Superior temporal gyrus (tissue), 1 donor: ENCODE measurements at regions not wholly inside any gene's neighbourhood (a gene's known extent, or its start where the extent isn't known, plus 50 kb on each side); places are given as distances from the start of the nearest gene placed in this dataset.
A peak's percentile ranks its signal among the peaks of the same experiment; 100 is the strongest.
"Not testable (repeated sequence)": the region's sequence is repeated elsewhere in the genome, so short reads cannot be mapped to it uniquely, and the experiment has no call there.

Experiments
- DNase-seq: peaks from one replicate; pipeline ENCODE4 v3.0.0-alpha.2; 2016; ENCODE audit errors: extremely low spot score

GRCh38 chr7:114181280-114181679 is 233.3 kb upstream of the FOXP2 start:
- DNase-seq: no peak

GRCh38 chr7:114180556-114181266 is 233.9 kb upstream of the FOXP2 start:
- no peak for DNase-seq

- DNase-seq: no peak
These were observed 239.5 kb upstream of the FOXP2 start for GRCh38 chr7:114175125-114175524.

DNA sequence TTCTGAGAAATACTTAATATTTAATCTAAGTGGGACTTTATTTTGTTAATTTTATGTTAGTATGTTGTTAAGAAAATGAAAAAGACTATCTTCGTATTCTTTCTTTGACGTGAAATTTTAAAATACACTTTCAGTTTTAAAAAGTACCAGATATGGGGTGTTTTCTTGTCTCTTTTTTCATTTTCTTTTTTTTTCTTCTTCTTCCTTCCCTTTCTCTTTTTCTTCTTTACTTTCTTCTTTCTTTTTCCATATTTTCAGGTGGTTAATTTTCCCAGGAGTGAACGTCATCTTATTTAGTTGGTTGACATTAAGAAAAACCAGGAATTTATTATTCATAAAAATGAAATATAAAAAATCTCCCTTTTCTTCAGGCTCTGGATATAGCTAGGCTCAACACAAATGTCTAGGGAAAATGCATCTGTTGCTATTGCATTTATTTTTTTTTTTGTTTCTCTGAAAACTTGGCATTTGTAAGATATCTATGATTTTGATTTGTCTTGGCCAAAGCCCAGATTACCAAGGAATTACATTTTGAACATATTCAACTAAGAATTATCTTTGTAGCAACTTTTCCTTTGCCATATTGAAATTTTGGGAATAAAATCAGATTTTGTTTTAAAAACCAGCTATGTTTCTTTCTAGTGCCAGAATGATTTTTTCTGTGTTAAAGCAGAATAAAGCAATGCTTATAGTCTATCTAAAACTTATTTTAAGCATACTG is 241.3 kb upstream of the FOXP2 start:
- no peak for DNase-seq

DNA sequence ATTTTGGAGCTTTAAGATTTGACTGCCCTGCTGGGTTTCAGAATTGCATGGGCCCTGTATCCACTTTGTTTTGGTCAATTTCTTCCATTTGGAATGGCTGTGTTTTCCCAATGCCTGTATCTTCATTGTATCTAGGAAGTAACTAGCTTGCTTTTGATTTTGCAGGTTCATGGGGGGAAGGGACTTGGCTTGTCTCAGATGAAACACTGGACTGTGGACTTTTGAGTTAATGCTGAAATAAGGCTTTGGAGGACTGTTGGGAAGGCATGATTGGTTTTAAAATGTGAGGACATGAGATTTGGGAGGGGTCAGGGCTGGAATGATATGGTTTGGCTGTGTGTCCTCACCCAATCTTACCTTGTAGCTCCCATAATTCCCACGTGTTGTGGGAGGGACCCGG is 245.2 kb upstream of the FOXP2 start:
- not testable (repeated sequence) for DNase-seq

GRCh38 chr7:114160925-114161324 is 242.1 kb upstream of the PPP1R3A start:
- peak; percentile 38 for DNase-seq

GRCh38 chr7:114158854-114159253 is 240.0 kb upstream of the PPP1R3A start:
- DNase-seq: no peak

- no peak for DNase-seq
These were observed 239.5 kb upstream of the PPP1R3A start for GRCh38 chr7:114158275-114158674.

DNA sequence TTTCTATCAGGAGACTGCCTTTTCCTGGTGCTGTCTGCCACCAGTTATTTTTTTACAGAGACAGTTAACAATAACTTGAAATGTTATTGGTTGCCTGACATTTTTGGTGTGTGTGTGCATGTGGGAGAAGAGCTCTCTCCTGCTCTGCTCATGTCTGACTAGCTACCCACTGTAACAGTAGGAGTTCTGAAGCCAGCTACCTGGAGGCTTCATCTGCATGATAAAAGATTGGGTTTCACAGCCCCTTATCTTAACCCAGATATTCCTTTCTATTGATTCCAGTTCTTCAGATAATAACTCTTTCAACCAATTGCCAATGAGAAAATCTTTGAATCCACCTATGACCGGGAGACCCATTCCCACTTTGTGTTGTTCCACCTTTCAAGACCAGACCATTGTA is 237.4 kb upstream of the PPP1R3A start:
- no peak for DNase-seq

DNA sequence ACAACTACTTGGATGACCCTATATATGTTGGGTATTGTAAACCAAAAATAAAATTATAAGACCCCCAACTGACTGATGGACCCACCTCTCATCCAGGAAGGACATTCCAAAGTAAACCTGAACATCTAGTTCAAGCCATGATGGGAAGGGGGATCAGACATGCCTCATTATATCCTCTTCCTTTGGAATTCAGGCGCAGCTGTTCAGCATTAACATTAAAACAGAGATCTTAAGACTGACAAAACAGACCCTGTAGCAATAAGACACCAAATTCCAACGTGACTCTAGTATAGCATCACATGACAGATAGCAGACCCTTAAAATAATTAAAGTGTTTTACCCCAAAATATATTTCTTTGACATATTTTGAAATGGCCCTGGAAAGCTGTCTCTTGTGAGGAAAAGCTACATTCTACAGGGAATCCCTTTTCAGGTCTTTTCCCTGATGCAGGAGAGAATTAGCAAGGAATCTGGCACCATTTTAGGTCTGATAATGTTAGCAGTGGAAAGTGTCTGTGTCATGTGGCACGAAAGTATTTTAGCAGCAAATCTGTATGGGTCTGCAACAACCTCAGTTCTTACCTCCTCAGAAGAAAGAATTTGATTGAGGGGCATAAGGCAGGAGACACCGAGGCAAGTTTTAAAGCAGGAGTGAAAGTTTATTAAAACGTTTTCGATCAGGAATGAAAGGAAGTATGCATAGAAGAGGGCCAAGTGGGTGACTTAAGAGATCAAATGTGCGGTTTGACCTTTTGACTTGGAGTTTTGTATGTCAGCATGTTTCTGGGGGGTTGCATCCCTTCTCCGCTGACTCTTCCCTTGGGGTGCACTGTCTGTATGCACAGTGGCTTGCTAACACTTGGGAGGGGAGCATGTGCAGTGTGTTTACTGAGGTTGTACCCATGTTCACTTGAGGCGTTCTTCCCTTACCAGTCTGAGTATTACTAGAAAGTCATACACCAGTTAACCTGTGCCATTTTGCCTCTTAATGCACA is 236.6 kb upstream of the PPP1R3A start:
- no peak for DNase-seq

DNA sequence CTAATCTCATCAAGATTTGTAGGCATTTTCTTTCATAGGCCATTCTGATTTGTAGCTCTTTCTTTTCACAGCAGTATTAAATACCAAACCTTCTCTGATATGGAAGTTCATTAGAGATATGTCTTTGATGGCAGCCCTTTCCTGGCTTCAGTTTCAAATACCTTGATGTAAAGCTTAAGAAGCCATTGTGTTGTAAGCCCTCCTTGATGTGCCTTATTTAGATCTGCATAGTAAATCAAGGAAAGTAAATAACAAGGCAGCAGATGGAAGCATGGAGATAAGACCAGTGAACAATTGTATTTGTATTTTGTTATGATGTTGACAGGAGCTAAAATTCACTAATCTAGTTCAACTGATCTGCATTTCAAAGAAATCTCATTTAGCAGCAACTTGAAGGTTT is 234.9 kb upstream of the PPP1R3A start:
- no peak for DNase-seq

DNA sequence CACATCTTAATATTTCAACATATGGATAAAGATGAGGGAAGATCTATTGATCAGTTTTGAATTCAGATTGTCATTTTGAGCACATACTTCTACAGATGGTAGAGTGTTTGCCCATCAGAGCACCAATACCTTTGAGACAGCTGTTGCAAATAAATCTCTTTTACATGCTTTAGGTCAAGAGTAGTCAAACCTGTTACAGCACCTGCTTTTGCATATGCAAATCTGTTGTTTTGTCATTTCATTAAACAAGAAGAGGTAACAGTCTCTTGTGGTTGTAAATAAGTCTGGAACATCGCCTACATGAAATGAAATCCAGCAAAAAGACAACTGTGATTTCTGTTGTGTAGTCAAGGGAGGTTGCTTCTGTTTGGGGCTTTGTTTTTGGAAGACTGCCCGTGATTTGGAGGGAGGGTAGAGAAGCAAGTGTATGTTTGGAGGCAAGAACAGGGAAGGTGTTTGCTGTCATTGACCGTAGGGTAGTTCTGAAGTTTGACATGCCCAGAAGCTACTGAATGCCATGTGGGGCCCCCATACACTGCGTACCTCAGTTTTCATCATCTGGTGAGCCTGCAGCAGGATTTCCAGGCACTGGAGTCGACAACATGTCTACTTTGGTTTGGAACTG is 233.6 kb upstream of the PPP1R3A start:
- no peak for DNase-seq

DNA sequence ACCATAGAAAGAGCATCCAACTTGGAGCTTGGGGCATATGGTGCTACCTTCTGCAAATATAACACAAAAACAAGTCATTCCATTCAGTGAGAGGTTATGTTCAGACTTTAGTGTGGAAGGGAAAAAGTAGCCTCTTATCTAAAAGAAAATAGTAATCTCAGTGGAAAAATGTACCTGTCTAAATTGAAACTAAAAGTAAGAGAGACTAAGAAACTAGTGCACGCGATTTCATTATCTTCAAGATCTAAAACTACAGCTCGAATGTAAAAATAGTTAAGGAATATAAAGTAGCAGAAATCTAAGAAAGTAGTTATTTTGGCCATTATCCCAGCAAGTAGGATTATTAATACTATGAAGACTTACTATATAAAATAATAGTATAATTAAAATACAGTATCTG is 233.0 kb upstream of the PPP1R3A start:
- no peak for DNase-seq

GRCh38 chr7:114150689-114151088 is 231.9 kb upstream of the PPP1R3A start:
- no peak for DNase-seq

GRCh38 chr7:114148779-114149178 is 230.0 kb upstream of the PPP1R3A start:
- DNase-seq: no peak

DNA sequence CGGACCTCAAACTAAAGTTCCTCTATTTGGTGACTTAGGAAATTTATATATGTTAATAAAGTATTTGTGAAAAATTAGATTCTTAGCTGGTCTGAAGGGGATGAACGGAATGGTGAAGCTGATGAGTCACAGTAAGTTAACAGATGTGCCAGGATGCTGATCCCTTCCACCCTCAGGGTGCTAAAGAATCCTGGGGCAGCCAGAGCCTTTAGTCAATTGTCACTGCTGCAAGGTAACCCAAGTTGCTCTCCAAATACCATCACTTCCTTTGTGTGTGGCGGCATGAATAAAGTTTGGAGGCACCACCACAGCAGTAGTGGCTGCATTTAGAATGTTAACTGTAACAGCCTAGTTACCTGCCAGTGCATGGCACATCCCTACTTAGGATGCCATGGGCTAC is 222.6 kb upstream of the PPP1R3A start:
- no peak for DNase-seq

- DNase-seq: no peak
These were observed 221.8 kb upstream of the PPP1R3A start for GRCh38 chr7:114140561-114140960.

- not testable (repeated sequence) for DNase-seq
These were observed 220.9 kb upstream of the PPP1R3A start for GRCh38 chr7:114139690-114140089.

- DNase-seq: no peak
These were observed 219.8 kb upstream of the PPP1R3A start for GRCh38 chr7:114138587-114138986.

- DNase-seq: no peak
These were observed 214.9 kb upstream of the PPP1R3A start for GRCh38 chr7:114133717-114134116.

GRCh38 chr7:114130866-114131265 is 212.1 kb upstream of the PPP1R3A start:
- DNase-seq: no peak

GRCh38 chr7:114128880-114129279 is 210.1 kb upstream of the PPP1R3A start:
- no peak for DNase-seq
